ENCODE measurements at regions not wholly inside any gene's neighbourhood (a gene's known extent, or its start where the extent isn't known, plus 50 kb on each side); places are given as distances from the start of the nearest gene placed in this dataset.
A peak's percentile ranks its signal among the peaks of the same experiment; 100 is the strongest.

GRCh38 chr2:144244938-144245337 lies 275.0 kb downstream of the ZEB2 start:
- DNase-seq (ENCODE audit: low spot score): no peak
- no peak for TF ChIP-seq CTCF (IDR thresholded peaks at IDR 0.05; ENCODE audit: extremely low read depth, missing control alignments)

- no peak for TF ChIP-seq CTCF (IDR thresholded peaks at IDR 0.05; ENCODE audit: extremely low read depth, missing control alignments)
- no peak for DNase-seq (ENCODE audit: low spot score)
These were observed 277.6 kb downstream of the ZEB2 start for GRCh38 chr2:144242311-144242710.

DNA sequence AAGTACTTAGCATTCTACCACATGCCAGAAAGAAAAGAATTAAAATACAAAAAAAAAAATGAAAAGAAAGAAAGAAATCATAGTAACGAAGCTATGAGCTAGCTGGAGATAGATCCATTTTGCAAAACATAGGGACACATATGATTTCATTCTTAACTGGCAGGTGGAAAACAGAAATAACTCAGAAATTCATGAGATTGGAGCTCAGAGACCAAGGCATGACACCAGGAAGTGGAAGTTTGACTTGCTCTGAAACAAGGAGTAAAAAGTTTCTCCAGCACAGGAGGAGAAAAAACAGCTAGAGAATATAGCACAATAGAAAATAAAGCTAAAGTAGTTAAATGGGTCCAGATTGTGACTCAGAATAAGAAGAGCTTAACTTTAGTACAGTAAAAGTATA lies 278.1 kb downstream of the ZEB2 start:
- no peak for TF ChIP-seq CTCF (IDR thresholded peaks at IDR 0.05; ENCODE audit: extremely low read depth, missing control alignments)
- no peak for DNase-seq (ENCODE audit: low spot score)

DNA sequence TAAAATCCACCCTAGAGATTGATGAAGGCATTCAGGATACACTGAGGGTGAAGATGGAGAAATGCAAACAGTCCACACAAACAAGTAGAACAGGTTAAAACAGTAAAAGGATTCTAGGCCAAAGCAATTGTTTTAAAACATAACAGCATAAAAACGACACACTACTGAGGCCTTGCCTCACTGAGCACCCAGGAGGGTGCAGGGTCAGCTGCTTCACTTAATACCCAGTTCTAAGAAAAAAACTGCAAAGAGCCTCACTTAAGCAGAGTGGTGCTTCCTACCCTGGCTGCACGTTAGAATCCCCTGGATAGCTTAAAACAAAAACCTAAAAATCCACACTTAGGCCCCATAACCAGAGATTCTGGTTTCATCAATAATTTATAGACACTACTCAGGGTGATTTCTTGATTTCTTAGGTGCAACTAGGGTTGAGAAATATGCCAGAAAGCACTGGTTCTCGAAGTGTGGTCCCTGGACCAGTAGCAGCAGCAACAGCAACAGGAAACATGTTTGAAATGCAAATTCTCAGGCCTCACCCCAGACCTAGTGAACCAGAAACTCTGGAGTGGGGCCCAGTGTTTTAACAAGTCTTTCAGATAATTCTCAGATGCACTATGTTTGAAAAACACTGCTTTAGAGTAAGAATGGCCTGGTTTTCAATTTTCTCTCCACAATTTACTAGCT lies 279.1 kb downstream of the ZEB2 start:
- DNase-seq (ENCODE audit: low spot score): peak; percentile 28
- no peak for TF ChIP-seq CTCF (IDR thresholded peaks at IDR 0.05; ENCODE audit: extremely low read depth, missing control alignments)

GRCh38 chr2:144239726-144240125 lies 280.2 kb downstream of the ZEB2 start:
- no peak for DNase-seq (ENCODE audit: low spot score)
- TF ChIP-seq CTCF (IDR thresholded peaks at IDR 0.05; ENCODE audit: extremely low read depth, missing control alignments): no peak

GRCh38 chr2:144239306-144239705 lies 280.6 kb downstream of the ZEB2 start:
- no peak for TF ChIP-seq CTCF (IDR thresholded peaks at IDR 0.05; ENCODE audit: extremely low read depth, missing control alignments)
- no peak for DNase-seq (ENCODE audit: low spot score)

GRCh38 chr2:144237830-144238627 lies 281.9 kb downstream of the ZEB2 start:
- TF ChIP-seq CTCF (IDR thresholded peaks at IDR 0.05; ENCODE audit: extremely low read depth, missing control alignments): no peak
- DNase-seq (ENCODE audit: low spot score): no peak

Data from GM20000 (cell line).